ENCODE measurements at regions not wholly inside any gene's neighbourhood (a gene's known extent, or its start where the extent isn't known, plus 50 kb on each side); places are given as distances from the start of the nearest gene placed in this dataset.
A peak's percentile ranks its signal among the peaks of the same experiment; 100 is the strongest.
"Not testable (repeated sequence)": the region's sequence is repeated elsewhere in the genome, so short reads cannot be mapped to it uniquely, and the experiment has no call there.

- TF ChIP-seq STAT6 (CRISPR knock-in tag; conservative IDR thresholded peaks at IDR 0.05; ENCODE audit: low read depth) (no peak), ZNF671 (CRISPR knock-in tag; IDR thresholded peaks at IDR 0.05) (no peak), AFF4 (CRISPR knock-in tag; IDR thresholded peaks at IDR 0.05; ENCODE audit: borderline replicate concordance) (no peak), E2F1 (CRISPR knock-in tag; IDR thresholded peaks at IDR 0.05) (no peak), FOXK1 (CRISPR knock-in tag; IDR thresholded peaks at IDR 0.05) (no peak), MXD4 (CRISPR knock-in tag; IDR thresholded peaks at IDR 0.05; ENCODE audit: borderline replicate concordance) (no peak), ZNF317 (CRISPR knock-in tag; IDR thresholded peaks at IDR 0.05; ENCODE audit: borderline replicate concordance, low read depth) (no peak), HMGA2 (CRISPR knock-in tag; IDR thresholded peaks at IDR 0.05) (no peak)
Observed at GRCh38 chr13:58706421-58706820, 1074.9 kb downstream of the PCDH17 start (continued).

GRCh38 chr13:58712191-58712590, 1080.6 kb downstream of the PCDH17 start:
- ChIA-PET POLR2A (no interaction called here), CTCF (interaction anchor here (0.6 to 1.0 kb wide), 3 partner anchors 60 to 246 kb away, joined by 3 read pairs; no protein-coding TSS in a partner anchor)
- H3K4me1 Mint-ChIP-seq: peaks cover 19% of the 10 kb centered on the region
- TF ChIP-seq IRF1 (CRISPR knock-in tag; IDR thresholded peaks at IDR 0.05): no peak
- 0 out of 2 replicates have a peak, but pooled peaks have one; percentile 38 for TF ChIP-seq HMGXB4 (CRISPR knock-in tag; IDR thresholded peaks at IDR 0.05)
- H3K36me3 Mint-ChIP-seq: peaks cover 25% of the 10 kb centered on the region
- peaks cover 41% of the 10 kb centered on the region for H3K9me3 Mint-ChIP-seq
- H3K27me3 Mint-ChIP-seq (ENCODE audit: low read depth): no peaks in the 10 kb centered on the region
- H3K4me3 Mint-ChIP-seq: 0 out of 2 replicates have a peak overlapping the region, but pooled peaks have one; percentile 4
- no peak overlapping the region for H3K27ac Mint-ChIP-seq
- ATAC-seq: peak; percentile 100
- DNase-seq (ENCODE audit: low spot score): peak; percentile 68

GRCh38 chr13:58714016-58714415, 1082.5 kb downstream of the PCDH17 start:
- CTCF ChIA-PET: interaction anchor here (0.6 kb wide), 1 partner anchor 461 kb away, joined by 7 read pairs; no protein-coding TSS in a partner anchor

More at GRCh38 chr13:58714016-58714415, 1082.5 kb downstream of the PCDH17 start:
- H3K27ac Mint-ChIP-seq; DNase-seq (ENCODE audit: low spot score); H3K4me3 Mint-ChIP-seq; H3K27me3 Mint-ChIP-seq (ENCODE audit: low read depth); POLR2A ChIA-PET; ATAC-seq: not testable (repeated sequence)
- peaks cover 26% of the 10 kb centered on the region for H3K9me3 Mint-ChIP-seq
- H3K4me1 Mint-ChIP-seq: peaks cover 19% of the 10 kb centered on the region
- peaks cover 13% of the 10 kb centered on the region for H3K36me3 Mint-ChIP-seq

Measured in WTC11 (cell line).